ENCODE measurements at regions not wholly inside any gene's neighbourhood (a gene's known extent, or its start where the extent isn't known, plus 50 kb on each side); places are given as distances from the start of the nearest gene placed in this dataset.

- Histone ChIP-seq H3K36me3 (no peaks in the 10 kb centered on the region), H3K27me3 (no peaks in the 10 kb centered on the region), H3K4me1 (peaks cover 0 to 28% (median 3%) of the 10 kb centered on the region in 4 donors), H3K27ac (peak overlapping the region; percentile 32 to 75 (median 62)), H3K4me3 (no peak overlapping the region), H3K9me3 (no peaks in the 10 kb centered on the region)
- WGBS, 5 donors = 49 to 58% (median 55%) methylated on average over 11 of the region's 11 CpGs
- TF ChIP-seq POLR2AphosphoS5 (IDR thresholded peaks at IDR 0.05) (no peak), POLR2A (IDR thresholded peaks at IDR 0.05) (no peak), EP300 (IDR thresholded peaks at IDR 0.05) (no peak)
- TF ChIP-seq, protein P1, sequence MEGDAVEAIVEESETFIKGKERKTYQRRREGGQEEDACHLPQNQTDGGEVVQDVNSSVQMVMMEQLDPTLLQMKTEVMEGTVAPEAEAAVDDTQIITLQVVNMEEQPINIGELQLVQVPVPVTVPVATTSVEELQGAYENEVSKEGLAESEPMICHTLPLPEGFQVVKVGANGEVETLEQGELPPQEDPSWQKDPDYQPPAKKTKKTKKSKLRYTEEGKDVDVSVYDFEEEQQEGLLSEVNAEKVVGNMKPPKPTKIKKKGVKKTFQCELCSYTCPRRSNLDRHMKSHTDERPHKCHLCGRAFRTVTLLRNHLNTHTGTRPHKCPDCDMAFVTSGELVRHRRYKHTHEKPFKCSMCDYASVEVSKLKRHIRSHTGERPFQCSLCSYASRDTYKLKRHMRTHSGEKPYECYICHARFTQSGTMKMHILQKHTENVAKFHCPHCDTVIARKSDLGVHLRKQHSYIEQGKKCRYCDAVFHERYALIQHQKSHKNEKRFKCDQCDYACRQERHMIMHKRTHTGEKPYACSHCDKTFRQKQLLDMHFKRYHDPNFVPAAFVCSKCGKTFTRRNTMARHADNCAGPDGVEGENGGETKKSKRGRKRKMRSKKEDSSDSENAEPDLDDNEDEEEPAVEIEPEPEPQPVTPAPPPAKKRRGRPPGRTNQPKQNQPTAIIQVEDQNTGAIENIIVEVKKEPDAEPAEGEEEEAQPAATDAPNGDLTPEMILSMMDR (IDR thresholded peaks at IDR 0.05) = no peak
- peak in 1 of 2 donors; percentile 65 for DNase-seq
- intact Hi-C loops (cut with DNase I; ENCODE audit: low total_unique reads) = no loop called here
These were observed 368.9 kb upstream of the JARID2 start for GRCh38 chr6:14876778-14877613.

DNA sequence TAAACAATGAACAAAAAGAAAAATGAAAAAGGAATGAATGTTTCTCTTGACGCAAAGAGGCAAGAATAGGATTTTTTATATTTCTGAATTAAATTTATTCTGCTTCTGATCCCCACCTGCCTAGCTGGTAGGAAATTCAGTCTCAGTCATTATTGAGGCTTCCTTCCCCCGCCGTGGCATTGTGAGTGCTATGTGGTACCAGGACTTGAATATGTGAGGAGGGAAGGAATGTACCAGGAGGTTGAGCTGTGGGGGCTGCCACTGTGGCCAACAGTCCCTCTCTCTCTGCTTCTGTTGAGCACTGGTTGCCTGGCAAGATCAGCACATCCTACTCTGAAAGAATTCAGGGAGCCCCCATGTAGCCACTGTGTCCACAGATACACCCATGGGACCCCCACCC is 368.1 kb upstream of the JARID2 start:
- Histone ChIP-seq H3K27me3 (no peaks in the 10 kb centered on the region), H3K27ac (peak overlapping the region in 3 of 5 donors; percentile 62 to 75 (median 63)), H3K4me3 (no peak overlapping the region), H3K4me1 (peaks cover 0 to 36% (median 6%) of the 10 kb centered on the region in 4 donors), H3K36me3 (no peaks in the 10 kb centered on the region), H3K9me3 (no peaks in the 10 kb centered on the region)
- TF ChIP-seq EP300 (IDR thresholded peaks at IDR 0.05) (no peak), POLR2AphosphoS5 (IDR thresholded peaks at IDR 0.05) (no peak), POLR2A (IDR thresholded peaks at IDR 0.05) (no peak)
- TF ChIP-seq, protein P1 (IDR thresholded peaks at IDR 0.05) = no peak
- DNase-seq = no peak
- intact Hi-C loops (cut with DNase I; ENCODE audit: low total_unique reads) = no loop called here
- WGBS, 5 donors = 83 to 94% (median 91%) methylated on average over 3 of the region's 3 CpGs

DNA sequence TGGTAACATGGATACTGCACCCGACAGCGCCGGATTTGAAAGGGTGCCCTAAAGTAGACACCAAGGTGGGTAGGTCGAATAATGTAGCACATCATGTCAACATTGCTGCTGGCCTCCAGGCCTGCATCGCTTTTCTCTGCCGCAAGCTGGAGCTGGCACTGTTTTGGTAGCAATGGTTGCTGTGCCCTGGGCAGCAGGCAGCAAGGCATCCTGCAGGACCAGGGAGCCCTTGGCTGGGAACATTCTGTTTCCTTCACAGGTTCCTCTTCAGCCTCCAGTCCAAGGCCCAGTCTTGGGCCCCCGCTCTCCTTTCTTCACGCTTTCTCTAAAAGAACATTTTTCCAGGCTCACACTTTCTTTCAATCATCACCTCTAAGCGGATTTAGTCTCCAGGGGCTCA is 365.8 kb upstream of the JARID2 start:
- Histone ChIP-seq H3K27ac (peak overlapping the region in 1 of 5 donors; percentile 62), H3K27me3 (no peaks in the 10 kb centered on the region), H3K9me3 (no peaks in the 10 kb centered on the region), H3K4me3 (no peak overlapping the region), H3K36me3 (no peaks in the 10 kb centered on the region), H3K4me1 (peaks cover 0 to 41% (median 6%) of the 10 kb centered on the region in 4 donors)
- intact Hi-C loops (cut with DNase I; ENCODE audit: low total_unique reads) = no loop called here
- 93 to 97% (median 96%) methylated on average over 9 of the region's 9 CpGs for WGBS, 5 donors
- TF ChIP-seq POLR2A (IDR thresholded peaks at IDR 0.05) = no peak
- no peak for TF ChIP-seq POLR2AphosphoS5 (IDR thresholded peaks at IDR 0.05)
- TF ChIP-seq, protein P1 (IDR thresholded peaks at IDR 0.05) = no peak
- TF ChIP-seq EP300 (IDR thresholded peaks at IDR 0.05) = no peak
- DNase-seq = no peak

DNA sequence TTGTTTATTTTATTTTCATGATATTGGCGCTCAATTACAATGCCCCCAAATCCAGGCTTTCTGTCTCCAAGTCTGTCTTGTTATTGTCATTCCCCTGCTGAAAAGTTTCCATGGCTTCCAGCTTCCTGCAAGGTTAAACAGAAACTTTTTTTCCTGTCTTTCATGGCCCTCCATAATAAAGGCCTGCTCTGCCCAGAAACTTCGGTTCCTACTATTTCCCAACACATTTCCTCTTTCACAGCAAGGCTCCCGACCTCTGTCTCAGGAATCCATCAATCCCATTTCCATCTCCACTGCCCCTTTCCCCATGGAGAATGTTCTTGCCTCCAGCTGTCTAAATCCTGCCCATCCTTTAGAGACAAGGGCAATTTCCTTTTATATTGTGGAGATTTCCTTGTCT is 365.2 kb upstream of the JARID2 start:
- no peaks in the 10 kb centered on the region for H3K27me3 ChIP-seq
- 67 to 76% (median 72%) methylated on average over 3 of the region's 3 CpGs for WGBS, 5 donors
- no peak for TF ChIP-seq POLR2AphosphoS5 (IDR thresholded peaks at IDR 0.05)
- no peak for TF ChIP-seq POLR2A (IDR thresholded peaks at IDR 0.05)
- no peak for TF ChIP-seq EP300 (IDR thresholded peaks at IDR 0.05)
- TF ChIP-seq, protein P1 (IDR thresholded peaks at IDR 0.05) = no peak
- no peaks in the 10 kb centered on the region for H3K9me3 ChIP-seq
- no peak for DNase-seq
- H3K4me1 ChIP-seq = peaks cover 0 to 41% (median 6%) of the 10 kb centered on the region in 4 donors
- H3K27ac ChIP-seq = peak overlapping the region in 2 of 5 donors; percentile 13 to 62
- H3K4me3 ChIP-seq = no peak overlapping the region
- no peaks in the 10 kb centered on the region for H3K36me3 ChIP-seq
- intact Hi-C loops (cut with DNase I; ENCODE audit: low total_unique reads) = no loop called here
